NCI-H2227 (cell line): ENCODE measurements at regions not wholly inside any gene's neighbourhood (a gene's known extent, or its start where the extent isn't known, plus 50 kb on each side); places are given as distances from the start of the nearest gene placed in this dataset.

Experiments used
- DNase-seq: peaks from one replicate; lab custom pipeline; 2025; ENCODE audit not compliant: unreplicated experiment; lab: John Stamatoyannopoulos, UW

DNA sequence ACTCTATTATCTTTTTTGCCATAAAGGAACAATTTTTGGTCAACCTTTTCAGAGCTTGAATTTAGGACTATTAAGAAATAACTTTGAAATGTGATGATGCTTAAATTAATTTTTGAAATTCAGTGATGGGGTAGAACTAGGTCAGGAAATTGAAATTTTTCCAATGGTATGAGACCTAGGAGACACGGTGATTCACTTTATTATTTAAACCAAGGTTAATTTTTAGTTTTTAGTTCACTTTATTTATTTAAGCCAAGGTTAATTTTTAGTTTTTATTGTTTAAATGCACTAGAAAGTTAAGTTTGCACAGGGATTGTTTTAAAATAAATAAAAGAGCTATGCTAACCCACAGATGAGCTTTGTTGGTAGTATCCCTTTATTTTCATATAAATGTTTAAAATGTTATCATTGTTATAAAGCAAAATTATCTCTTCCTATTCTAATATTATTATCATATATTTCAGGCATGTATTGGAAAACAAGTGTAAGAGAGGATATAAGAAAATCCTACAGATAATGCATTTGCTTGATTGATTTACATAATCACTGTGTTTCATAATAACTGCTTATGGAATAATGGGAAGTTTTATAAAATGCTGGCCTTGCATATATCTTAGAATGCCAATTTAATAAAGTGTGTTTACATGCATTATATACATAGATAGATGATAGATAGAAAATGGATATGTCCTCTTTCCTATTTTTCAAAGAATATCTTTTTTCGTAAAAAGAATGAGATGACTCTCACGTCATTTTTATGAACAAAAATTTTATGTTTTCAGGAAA, 163.6 kb downstream of the HGF start:
- no peak for DNase-seq

DNA sequence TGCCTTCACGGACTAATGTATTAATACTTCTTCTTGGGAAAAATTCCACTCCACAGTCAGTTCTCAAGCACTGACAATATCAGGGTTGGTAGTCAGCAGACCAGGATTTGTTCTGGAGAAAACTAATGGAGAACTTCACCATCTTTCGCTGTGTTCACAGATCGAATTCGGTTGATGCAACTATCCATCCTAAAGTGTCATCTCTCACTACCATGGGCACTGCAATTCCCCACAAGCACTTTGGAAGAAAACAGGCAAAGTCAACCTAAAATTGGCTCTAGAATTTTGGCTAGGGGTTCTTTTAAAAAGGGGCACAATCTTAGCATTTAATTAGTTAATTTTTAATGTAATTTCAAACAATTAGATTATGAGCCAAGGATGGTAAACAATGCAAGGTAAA, 164.4 kb downstream of the HGF start:
- DNase-seq, result no peak

DNA sequence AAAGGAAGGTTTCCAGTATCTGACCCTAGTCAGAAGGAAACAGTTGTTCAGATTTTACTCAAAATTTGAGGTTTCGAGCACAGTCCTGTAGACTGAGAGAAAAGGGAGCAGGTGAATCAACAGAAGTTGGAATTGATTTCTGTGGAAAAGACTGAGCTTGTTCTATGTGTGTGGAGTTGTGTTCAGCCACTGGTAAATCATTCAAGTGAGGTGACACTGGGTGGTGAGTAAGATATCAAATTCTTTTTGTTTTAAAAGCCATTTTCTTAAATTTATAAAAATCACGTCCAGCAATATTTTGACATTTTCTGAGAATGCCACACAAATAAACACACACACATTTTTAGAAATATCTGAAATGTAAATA, 165.1 kb downstream of the HGF start:
- DNase-seq, result no peak

DNA sequence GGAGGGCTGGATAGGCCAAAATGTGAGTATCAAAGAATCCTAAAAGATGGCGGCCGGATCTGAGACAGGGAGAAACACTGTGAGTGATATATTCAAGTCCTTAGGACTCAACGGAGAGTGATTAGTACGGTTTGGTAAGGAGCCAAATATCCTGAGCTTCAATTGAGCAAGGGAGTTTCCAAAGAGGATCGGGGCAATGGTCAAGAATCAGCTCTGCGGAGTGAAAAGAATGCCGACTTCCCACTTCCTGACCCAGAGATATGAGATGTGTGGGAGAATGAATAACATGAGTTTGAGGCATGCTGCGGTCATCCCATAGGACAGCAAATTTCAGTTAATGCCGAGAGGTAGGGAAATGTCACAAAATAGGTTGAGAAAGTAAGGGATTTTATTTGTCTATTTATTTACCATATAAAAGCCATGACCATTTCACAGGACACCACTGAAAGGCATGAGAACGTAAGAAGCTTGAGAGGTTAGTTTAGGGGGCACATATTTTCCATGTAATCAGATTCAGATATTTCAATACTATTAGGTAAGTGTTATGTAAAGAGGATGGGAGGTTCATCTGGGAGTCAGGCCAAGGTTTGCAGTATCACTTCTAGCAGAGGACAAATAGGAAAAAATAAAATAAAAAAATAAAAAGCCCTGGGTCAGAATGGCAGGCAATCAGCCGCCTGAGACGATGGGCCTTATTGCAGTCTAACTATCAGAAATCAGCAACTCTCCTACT, 165.6 kb downstream of the HGF start:
- no peak for DNase-seq

DNA sequence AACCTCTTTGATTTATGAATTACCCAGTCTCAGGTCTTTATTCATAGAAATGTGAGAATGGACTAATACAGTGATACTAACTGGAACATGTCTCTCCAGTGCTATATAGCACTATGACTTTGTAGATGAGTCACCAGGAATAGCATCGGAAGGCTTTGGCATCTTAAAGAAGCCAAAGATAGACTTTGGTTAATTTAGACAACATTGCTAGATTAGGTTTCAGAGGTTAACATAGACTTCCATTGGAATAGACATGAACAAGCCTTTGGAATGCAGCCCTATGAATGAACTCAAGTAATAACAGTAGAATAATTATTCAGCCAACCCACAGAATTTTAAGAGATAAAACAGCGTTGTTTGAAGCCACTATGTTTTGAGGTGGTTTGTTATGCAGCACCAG, 169.2 kb downstream of the HGF start:
- DNase-seq, result no peak

DNA sequence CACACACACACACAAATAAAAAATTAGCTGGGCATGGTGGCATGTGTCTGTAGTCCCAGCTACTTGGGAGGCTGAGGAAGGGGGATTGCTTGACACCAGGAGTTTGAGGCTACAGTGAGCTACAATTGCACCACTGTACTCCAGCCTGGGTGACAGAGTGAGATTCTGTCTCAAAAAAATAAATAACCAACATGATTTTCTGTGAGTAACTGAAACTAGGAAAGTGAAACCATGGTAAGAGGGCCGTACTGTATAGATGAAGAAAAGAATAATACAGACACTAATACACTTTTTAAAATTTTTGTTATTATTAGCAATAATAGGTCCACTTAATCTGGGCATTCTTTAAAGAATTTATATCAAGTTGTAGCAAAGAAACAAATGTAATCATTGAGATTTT, 170.9 kb downstream of the HGF start:
- no peak for DNase-seq

DNA sequence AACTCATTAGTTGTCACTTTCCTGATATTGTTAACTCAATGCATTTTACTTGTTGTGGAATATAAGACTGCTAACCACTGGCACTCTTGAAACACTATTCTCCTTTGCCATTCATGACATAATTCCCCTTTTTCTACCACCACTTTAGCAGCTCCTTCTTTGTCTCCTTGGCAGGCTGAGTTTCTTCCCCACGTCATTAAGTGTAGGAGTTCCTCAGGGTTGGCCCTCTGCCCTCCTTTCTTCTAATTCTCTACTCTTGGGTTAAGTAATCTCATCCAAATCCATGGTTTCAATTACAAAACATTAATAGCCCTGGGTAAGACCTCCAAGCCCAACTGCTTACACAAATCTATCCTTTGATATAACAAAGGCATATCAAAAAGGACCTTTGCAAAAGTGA, 175.1 kb downstream of the HGF start:
- DNase-seq, result no peak

DNA sequence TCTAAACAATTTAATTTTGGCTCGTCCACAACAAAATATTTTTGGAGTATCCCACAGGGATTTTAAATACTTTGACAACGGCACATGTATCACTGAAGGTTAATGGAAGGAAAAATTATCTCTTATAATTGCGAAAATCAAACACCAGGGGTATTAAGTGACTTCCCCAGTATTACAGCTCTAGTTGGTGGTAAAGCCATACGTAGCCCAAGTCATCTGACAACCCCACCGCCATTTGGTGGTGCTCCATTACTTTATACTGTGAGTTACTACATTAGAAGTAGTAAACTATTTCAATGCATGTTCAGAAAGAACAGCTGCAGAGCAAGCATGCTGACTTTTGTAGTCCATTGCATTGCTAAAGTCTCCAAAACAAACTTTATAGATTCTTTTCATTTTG, 179.7 kb downstream of the HGF start:
- no peak for DNase-seq

DNA sequence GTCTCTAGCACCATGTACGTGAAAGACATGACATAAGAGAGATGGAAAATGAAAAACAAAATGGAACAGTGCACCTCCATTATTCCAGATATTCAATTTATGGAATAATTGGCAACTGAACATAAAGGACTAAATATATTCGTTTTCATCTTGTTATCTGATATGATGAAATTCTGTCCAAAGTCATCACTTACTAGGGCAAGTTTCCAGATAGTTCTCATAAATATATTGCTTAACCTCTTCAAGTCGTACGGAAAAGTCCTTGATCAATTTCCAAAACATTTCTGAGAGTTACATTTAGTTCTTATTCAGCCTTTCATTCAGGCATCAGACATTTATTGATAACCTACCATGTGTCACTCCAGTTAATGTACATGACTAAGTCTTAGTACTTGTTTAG, 185.2 kb downstream of the HGF start:
- DNase-seq, result no peak

DNA sequence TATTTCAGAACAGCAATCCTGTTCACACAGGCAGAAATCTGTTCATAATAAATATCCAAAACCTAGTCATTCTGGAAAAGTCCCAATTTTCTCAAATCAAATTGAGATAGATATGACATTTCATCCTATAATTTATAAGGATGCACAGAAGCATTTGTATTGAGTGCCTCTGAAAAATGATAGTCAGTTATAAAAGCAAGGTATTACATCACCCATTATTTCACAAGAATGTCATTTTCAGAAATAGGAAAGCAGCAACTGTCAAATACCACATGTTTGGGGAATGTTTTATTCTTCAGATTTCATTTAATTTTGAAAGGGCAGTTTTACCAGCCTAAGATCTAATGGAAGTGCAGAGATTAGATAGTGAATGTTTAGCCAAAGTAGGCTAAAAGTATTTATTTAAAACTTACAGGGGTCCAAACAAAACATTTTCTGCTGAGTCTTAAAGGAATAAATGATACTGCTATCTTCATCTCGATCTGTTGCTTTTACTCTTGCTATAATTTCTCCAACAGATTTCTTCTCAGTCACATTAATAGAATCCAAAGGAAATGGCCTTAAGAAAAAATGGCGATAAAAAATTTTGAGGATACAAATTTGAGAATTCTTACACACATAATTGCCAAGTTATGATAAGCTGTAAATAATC, 185.8 kb downstream of the HGF start:
- DNase-seq, result no peak

DNA sequence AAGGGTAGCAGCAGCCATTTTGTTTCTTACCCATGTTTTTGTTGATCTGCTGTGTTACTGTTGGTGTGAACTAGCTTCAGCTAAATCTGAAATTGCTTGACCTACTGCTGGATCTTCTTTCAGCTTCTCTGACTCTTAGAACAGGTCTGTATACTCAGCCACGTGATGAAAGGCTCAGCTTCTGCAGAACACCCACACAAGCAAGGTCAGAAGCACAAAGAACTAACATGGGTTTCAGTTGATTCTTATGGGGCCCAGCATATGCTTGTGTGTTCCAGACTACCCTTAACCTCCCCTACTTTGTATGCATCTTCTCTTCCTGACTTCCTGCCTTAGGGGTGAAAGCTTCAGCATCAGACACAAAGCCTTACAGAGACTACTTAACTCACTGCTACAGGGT, 186.8 kb downstream of the HGF start:
- no peak for DNase-seq

DNA sequence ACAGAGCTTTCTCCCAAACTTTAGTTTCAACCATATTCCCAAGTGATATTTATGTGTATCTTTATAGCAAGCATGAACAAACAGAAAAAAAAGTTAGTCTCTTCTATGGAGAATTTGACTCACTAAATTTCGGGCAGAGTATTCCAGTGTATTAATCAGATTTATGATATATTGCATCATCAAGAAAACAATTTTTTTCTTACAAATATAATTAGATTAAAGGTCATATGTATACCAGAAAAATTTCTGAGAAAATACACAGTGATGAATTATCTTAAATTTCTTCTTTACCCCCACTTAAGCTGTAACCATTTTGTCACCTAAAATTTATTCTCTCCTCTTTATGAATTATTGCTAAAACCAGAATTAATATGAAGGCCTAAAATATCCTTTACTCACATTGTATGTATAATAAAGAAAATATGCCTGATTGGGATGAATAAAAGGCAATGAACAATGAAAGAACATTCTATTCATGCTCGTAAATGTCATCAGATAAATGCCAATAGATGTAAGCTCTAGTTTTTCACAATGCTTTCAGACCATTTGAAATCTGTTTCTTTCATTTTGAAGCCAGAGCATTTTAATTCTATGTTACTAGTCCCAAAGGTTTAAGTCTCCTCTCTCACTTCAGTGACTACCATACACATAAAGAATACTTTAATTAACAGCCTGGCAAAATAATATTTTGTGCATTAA, 192.1 kb downstream of the HGF start:
- no peak for DNase-seq

DNA sequence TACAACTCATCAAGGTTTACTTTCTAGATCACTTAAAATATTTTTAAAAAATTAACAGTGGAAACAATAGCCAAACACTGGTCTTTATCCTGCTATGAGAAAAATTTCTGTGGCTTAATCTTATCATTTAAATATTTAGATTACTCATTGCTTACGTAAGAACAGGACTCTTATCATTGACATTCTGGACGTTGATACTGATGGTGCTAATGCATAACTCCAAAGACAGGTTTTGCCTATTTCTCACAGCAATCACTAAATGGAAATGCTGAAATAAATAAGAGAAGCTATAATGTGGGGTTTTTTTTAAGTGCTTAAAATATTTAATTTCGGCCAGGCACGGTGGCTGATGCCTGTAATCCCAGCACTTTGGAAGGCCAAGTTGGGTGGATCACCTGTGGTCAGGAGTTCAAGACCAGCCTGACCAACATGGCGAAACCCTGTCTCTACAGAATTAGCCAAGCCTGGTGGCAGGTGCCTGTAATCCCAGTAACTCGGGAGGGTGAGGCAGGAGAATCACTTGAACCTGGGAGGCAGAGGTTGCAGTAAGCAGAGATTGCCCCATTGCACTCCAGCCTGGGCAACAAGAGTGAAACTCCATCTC, 195.0 kb downstream of the HGF start:
- no peak for DNase-seq

DNA sequence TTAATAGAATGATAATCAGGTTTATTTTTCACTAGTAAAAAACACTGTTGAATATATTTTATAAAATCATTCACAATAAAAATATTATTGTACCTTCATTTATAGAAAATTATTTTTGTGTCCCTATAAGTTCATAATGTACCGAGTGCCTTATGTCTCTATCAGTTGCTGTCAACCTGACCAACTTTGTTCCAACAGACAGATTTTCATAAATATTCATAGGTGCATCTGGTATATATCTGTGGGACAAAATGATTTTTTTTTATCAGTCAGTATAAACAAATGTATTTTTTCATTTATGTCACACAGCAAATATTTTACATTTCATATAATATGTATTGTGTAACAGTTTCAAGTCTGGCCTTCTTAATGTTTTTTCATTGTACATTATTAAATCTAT, 195.9 kb downstream of the HGF start:
- DNase-seq, result no peak

DNA sequence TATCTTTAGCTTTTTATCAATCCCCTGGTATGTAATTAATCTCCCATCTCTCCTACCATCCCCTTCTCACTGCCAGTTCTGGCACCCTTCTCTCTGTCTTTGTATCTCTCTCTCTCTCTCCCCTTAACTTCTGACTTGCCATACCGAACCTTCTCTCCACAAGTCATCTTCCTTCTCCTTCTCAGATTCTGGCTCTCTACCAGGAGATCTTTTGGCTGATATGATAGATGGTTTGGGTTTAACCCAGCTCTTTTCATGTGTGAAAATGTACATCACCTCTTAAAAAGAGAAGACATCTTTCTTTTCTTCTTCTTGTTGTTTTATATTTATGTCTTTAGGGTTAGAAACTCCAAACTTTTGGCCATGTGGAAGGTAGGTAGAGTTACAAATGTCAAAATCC, 196.7 kb downstream of the HGF start:
- no peak for DNase-seq

DNA sequence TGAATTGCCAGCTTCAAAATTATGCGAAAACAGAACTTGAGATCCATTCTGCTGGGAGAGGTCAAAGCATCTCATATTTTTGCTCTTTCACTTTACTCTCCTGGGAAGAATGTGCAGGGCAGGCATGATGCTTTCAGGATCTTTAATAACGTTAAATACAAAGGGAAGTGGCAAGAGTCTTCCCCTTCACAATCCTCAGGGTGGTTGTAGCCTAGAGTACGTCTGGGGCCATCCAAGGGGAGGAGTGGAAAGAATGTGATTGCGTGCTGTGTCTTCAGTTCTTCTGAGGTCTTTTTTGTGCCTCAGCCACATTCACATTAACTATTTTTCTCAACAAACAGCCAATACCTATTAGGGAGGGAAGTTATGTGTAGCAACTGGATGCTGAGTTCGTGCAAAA, 207.3 kb downstream of the HGF start:
- DNase-seq, result no peak

DNA sequence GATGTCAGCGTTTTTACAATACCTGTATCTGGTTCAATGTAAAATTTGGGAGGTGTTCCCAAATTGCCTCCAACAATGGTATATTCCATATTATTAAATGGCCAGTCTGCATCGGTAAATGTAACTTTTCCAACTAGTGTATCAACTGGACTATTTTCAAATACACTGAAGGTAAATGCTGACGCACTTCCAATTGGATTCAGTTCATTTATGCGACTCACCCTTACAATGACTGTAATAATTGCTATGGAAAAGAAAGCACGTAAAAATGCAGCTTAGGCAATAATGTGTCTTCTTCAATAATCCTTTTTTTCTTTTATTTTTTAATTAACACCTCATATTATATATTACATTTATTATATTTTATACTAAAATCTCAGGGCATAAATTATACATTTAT, 209.1 kb downstream of the HGF start:
- DNase-seq, result no peak

DNA sequence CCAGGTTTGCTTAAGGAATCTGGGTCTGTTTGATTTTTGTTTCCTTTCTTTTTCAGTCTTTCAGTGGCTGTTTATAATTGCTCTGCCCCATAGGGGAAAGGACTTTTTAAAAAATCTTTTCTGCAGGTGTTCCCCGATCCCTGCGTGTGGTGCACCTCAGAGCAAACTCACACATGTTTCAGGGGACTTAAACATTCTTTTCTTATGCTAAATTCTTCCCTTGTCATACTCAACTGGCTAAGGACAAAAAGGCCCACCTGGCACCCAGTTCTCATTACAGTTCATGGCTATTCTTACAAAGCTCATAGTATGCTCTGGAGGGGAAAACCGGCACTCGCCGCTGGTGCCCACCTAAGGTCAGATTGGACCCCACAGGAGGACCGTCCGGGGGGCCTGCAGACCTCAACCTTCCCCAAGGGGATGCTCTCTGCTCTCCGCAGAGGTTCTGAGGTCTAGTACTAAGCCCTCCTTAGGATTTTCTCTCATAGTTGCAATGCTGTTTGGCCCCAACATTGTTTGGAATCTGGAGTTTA, 220.3 kb downstream of the HGF start:
- DNase-seq, result no peak

DNA sequence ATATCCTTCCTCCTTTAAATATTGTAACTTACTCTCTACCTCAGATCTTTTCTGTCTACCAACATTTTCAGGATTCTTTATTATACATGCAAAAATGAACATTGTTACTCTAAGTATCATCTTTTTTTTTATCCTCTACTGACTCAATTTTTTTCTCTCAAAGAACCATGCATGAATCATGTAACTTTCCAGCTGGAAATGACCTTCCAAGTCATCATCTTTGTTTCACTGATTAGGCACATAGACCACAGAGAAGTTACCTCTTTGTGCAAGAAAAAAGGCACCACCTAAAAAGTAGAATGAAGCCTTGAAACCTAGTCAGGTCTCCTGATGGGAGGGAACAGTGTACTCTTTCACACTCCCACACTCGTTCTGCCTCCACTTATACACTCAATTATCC, 234.9 kb downstream of the HGF start:
- no peak for DNase-seq

DNA sequence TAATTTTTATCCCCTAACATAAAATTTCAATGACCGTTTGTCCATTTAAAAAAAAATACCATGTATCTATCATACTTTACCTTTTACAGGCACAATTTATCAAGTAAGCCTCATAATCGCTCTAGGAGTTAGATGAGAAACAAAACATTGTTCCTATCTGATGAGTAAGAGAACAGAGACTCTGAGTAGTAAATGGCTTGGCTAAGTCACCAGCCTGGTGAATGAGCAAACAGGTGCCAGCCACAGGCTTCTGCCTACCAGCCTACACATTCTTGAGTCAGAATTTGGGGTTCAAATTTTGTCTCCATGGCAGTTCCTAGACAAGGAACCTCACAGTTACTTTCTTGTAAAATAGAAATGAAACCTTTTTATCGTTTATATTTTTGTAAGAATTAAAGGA, 235.4 kb downstream of the HGF start:
- no peak for DNase-seq

DNA sequence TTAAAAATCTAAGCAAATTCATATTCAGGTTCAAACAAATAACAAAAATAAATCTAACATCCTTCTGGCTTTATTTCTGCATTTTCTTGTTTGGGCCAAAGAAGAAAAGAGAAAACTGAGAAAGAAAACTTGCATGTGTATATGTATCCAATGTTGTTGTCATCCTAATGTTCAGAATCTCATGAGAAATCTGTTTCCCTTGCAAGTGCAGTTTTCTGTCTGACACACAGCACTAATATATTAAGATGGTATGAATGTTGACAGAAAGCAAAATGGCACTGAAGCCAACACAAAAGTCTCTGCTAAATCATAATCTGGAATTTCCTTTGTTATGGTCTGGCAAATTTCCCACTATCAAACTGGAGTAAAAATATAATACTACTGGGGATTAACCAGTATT, 235.9 kb downstream of the HGF start:
- no peak for DNase-seq
